WTC11 (cell line): ENCODE measurements at regions not wholly inside any gene's neighbourhood (a gene's known extent, or its start where the extent isn't known, plus 50 kb on each side); places are given as distances from the start of the nearest gene placed in this dataset.

Experiments
- E2F1 ChIP-seq: sonication (generic); formaldehyde crosslinking; IDR thresholded peaks from 2 replicates; pipeline ENCODE4 v1.8.0; 2022; ENCODE audit warnings: mild to moderate bottlenecking, missing genetic modification reagents
- JUN ChIP-seq: sonication (generic); formaldehyde crosslinking; IDR thresholded peaks from 2 replicates; pipeline ENCODE4 v1.8.0; 2023; ENCODE audit warnings: mild to moderate bottlenecking, missing genetic modification reagents
- NFYB ChIP-seq: sonication (generic); formaldehyde crosslinking; conservative IDR thresholded peaks from 2 replicates; pipeline ENCODE4 v1.8.0; 2022; ENCODE audit warnings: low read depth, missing genetic modification reagents
- TCF7 ChIP-seq: sonication (generic); formaldehyde crosslinking; IDR thresholded peaks from 2 replicates; pipeline ENCODE4 v1.8.0; 2022; ENCODE audit warnings: mild to moderate bottlenecking, low read depth, missing genetic modification reagents, moderate library complexity
- ZNF121 ChIP-seq: sonication (generic); formaldehyde crosslinking; IDR thresholded peaks from 2 replicates; pipeline ENCODE4 v1.8.0; 2023; ENCODE audit warnings: missing genetic modification reagents
- ZNF317 ChIP-seq: sonication (generic); formaldehyde crosslinking; IDR thresholded peaks from 2 replicates; pipeline ENCODE4 v1.8.1; 2023; ENCODE audit warnings: low read depth, mild to moderate bottlenecking, moderate library complexity, missing genetic modification reagents, borderline replicate concordance
- TF ChIP-seq, protein P1 (sequence below): fragments of 200-600 bp; IDR thresholded peaks from 2 replicates; pipeline ENCODE4 v1.8.0; 2022; ENCODE audit warnings: antibody characterized with exemption
- TF ChIP-seq, protein P2 (sequence below): sonication (generic); formaldehyde crosslinking; IDR thresholded peaks from 2 replicates; pipeline ENCODE4 v1.8.0; 2023; ENCODE audit warnings: missing genetic modification reagents
- TF ChIP-seq, protein P3 (sequence below): fragments of 250-450 bp; sonication (Bioruptor Pico); IDR thresholded peaks from 2 replicates; pipeline ENCODE4 v1.9.0; 2021; ENCODE audit warnings: mild to moderate bottlenecking

DNA sequence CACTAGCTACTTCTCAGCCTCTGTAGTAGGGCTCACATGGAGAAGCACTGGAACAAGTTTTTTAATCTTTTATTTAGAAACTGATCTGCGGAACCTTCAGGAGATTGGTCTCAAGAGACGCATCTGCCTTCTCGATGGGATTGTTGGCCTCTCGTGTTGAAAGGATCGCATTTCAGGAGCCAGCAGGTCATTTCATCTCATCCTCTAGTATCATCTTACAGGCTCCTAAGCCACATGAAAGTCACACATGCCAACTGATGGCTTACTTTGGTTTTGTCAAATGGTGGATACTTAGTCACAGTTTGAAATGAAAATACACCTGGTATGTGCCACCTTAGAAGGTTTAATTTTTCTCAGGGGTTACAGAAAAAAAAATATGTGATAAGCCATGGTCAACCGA lies 1703.6 kb downstream of the EFNB2 start:
- TF ChIP-seq, protein P1, sequence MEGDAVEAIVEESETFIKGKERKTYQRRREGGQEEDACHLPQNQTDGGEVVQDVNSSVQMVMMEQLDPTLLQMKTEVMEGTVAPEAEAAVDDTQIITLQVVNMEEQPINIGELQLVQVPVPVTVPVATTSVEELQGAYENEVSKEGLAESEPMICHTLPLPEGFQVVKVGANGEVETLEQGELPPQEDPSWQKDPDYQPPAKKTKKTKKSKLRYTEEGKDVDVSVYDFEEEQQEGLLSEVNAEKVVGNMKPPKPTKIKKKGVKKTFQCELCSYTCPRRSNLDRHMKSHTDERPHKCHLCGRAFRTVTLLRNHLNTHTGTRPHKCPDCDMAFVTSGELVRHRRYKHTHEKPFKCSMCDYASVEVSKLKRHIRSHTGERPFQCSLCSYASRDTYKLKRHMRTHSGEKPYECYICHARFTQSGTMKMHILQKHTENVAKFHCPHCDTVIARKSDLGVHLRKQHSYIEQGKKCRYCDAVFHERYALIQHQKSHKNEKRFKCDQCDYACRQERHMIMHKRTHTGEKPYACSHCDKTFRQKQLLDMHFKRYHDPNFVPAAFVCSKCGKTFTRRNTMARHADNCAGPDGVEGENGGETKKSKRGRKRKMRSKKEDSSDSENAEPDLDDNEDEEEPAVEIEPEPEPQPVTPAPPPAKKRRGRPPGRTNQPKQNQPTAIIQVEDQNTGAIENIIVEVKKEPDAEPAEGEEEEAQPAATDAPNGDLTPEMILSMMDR: no peak
- no peak for TF ChIP-seq TCF7 (CRISPR knock-in tag)
- TF ChIP-seq, protein P2, sequence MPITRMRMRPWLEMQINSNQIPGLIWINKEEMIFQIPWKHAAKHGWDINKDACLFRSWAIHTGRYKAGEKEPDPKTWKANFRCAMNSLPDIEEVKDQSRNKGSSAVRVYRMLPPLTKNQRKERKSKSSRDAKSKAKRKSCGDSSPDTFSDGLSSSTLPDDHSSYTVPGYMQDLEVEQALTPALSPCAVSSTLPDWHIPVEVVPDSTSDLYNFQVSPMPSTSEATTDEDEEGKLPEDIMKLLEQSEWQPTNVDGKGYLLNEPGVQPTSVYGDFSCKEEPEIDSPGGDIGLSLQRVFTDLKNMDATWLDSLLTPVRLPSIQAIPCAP (CRISPR knock-in tag): no peak
- TF ChIP-seq, protein P3, sequence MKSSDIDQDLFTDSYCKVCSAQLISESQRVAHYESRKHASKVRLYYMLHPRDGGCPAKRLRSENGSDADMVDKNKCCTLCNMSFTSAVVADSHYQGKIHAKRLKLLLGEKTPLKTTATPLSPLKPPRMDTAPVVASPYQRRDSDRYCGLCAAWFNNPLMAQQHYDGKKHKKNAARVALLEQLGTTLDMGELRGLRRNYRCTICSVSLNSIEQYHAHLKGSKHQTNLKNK (CRISPR knock-in tag): no peak
- TF ChIP-seq NFYB (CRISPR knock-in tag): no peak
- TF ChIP-seq ZNF317 (CRISPR knock-in tag): no peak
- TF ChIP-seq E2F1 (CRISPR knock-in tag): no peak
- TF ChIP-seq ZNF121: no peak
- no peak for TF ChIP-seq JUN (CRISPR knock-in tag)
